Neutrophil (primary cell): ENCODE measurements at regions not wholly inside any gene's neighbourhood (a gene's known extent, or its start where the extent isn't known, plus 50 kb on each side); places are given as distances from the start of the nearest gene placed in this dataset.

ENCODE experiments used
- H3K27ac ChIP-seq: fragments of 200-600 bp; sonication (generic); 2 replicates; pipeline ENCODE4 v1.5.1; 2016; ENCODE audit warnings: mild to moderate bottlenecking, moderate library complexity
- H3K27me3 ChIP-seq: fragments of 200-600 bp; sonication (generic); 2 replicates; pipeline ENCODE4 v1.6.0; 2016; ENCODE audit warnings: mild to moderate bottlenecking
- H3K36me3 ChIP-seq: fragments of 200-600 bp; sonication (generic); 2 replicates; pipeline ENCODE4 v1.5.1; 2017
- H3K4me1 ChIP-seq, 2 experiments: fragments of 200-600 bp in 1 of 2; sonication (generic) in 1 of 2; 1 replicate in 1 of 2; 2 replicates in 1 of 2; pipeline versions ENCODE4 v1.5.1 to v1.6.1; 2013 to 2016; ENCODE audit warnings: low read depth in 1 of 2, low read length in 1 of 2, mild to moderate bottlenecking in 1 of 2, moderate library complexity in 1 of 2; ENCODE audit not compliant: control insufficient read depth in 1 of 2, insufficient read depth in 1 of 2
- H3K4me3 ChIP-seq, 2 experiments: fragments of 200-600 bp in 1 of 2; sonication (generic) in 1 of 2; 1 replicate in 1 of 2; 2 replicates in 1 of 2; pipeline ENCODE4 v1.5.1; 2013 to 2016; ENCODE audit warnings: low read depth in 1 of 2, low read length in 1 of 2, mild to moderate bottlenecking in 1 of 2, moderate library complexity in 1 of 2
- H3K9me3 ChIP-seq: fragments of 200-600 bp; sonication (generic); 2 replicates; pipeline ENCODE4 v1.5.1; 2016
- TF ChIP-seq, protein P1 (sequence below): fragments of 200-600 bp; sonication (generic); IDR thresholded peaks from 2 replicates; pipeline ENCODE4 v1.5.1; 2016; ENCODE audit warnings: antibody characterized with exemption

DNA sequence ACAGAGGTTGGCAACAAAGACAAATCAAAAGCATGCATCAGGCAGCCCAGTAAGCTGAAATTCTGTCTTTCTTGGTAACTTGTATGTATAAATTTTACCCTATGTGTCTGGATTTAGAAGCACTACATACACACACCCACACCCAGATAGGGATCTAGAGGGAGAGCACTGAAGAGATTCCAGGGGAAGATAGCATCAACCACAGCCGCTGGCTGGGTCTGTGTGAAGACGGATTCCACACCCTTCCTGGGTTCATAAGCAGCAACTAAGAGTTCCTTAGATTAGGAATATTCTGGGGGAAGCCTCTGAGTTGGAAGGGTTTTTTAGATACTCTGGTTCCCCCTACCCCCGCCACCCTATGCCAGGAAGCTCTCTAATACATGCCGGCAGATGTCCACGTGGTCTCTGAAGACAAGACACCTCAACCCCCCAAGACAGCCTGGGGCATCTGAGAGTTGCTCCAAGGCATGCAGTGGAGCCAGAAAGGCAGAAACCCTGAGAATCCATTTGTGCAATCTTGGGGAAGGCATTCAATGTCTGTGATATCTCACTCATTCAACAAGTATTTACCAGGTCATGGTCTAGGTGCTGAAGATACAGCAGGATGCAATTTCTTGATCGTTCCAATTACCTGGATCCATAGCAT, 86.4 kb downstream of the NOG start:
- peaks cover 99% of the 10 kb centered on the region for H3K27me3 ChIP-seq
- H3K27ac ChIP-seq = no peak overlapping the region
- H3K4me1 ChIP-seq = peaks cover 5 to 13% of the 10 kb centered on the region in 2 experiments

DNA sequence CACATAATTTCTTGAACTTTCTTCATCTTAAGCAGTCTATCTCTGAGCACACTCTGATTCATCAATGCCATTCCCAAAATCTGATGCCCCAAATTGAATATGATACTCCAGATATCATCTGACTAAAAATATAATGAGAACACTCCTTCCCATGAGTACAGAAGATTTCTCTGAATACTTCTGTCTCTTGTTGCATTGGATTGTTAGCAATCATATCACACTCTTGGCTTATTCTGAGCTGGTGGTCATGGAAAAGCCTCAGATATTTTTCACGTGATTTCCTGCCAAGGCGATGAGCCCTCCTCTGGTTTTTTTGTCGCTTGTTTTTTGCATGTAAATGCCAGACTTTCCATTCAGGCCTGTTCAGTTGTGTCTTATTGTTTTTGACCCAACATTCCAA, 87.2 kb downstream of the NOG start:
- TF ChIP-seq, protein P1, sequence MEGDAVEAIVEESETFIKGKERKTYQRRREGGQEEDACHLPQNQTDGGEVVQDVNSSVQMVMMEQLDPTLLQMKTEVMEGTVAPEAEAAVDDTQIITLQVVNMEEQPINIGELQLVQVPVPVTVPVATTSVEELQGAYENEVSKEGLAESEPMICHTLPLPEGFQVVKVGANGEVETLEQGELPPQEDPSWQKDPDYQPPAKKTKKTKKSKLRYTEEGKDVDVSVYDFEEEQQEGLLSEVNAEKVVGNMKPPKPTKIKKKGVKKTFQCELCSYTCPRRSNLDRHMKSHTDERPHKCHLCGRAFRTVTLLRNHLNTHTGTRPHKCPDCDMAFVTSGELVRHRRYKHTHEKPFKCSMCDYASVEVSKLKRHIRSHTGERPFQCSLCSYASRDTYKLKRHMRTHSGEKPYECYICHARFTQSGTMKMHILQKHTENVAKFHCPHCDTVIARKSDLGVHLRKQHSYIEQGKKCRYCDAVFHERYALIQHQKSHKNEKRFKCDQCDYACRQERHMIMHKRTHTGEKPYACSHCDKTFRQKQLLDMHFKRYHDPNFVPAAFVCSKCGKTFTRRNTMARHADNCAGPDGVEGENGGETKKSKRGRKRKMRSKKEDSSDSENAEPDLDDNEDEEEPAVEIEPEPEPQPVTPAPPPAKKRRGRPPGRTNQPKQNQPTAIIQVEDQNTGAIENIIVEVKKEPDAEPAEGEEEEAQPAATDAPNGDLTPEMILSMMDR = no peak
- Histone ChIP-seq H3K9me3 (no peaks in the 10 kb centered on the region), H3K4me3 (no peak overlapping the region), H3K27me3 (peaks cover 99% of the 10 kb centered on the region), H3K36me3 (no peaks in the 10 kb centered on the region), H3K27ac (no peak overlapping the region), H3K4me1 (peaks cover 5 to 13% of the 10 kb centered on the region in 2 experiments)

More for the DNA sequence above, 86.4 kb downstream of the NOG start:
- Histone ChIP-seq H3K4me3 (no peak overlapping the region), H3K36me3 (no peaks in the 10 kb centered on the region), H3K9me3 (no peaks in the 10 kb centered on the region)
- TF ChIP-seq, protein P1 = no peak

DNA sequence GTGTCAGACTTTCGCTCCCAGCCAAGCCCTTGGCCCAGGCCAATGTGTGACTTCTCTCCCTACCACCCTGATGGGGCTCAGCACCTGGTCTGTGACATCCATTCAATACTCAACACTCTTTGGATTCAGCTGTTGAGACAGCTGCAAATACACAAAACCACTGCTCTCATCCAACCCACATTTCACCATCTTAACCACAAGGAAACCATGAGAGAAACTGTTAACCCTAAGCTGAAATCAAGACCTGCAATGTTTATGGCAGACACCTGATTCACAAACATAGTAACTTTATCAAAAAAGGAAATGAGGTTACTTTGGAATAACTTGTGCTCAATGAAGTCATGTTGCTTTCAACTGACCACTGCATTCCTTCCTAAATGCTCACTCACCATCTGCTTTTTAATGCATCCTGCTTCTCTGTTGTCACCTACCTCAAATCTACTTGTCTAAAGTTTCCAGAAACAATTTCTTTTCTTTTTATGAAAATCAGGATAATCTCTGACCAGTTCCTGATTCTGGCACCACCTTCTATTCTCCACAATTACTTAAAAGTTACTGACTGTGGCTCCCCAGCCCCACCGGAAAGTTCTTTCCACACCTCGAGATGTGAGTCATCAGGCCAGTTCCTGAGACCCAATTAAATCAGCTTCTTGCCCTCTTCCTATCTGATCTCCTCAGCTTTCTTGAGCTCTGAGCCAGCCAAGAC, 88.2 kb downstream of the NOG start:
- H3K9me3 ChIP-seq = no peaks in the 10 kb centered on the region
- no peak overlapping the region for H3K4me3 ChIP-seq
- TF ChIP-seq, protein P1 = no peak
- H3K27ac ChIP-seq = no peak overlapping the region
- no peaks in the 10 kb centered on the region for H3K36me3 ChIP-seq
- peaks cover 99% of the 10 kb centered on the region for H3K27me3 ChIP-seq
- peaks cover 5 to 13% of the 10 kb centered on the region in 2 experiments for H3K4me1 ChIP-seq

DNA sequence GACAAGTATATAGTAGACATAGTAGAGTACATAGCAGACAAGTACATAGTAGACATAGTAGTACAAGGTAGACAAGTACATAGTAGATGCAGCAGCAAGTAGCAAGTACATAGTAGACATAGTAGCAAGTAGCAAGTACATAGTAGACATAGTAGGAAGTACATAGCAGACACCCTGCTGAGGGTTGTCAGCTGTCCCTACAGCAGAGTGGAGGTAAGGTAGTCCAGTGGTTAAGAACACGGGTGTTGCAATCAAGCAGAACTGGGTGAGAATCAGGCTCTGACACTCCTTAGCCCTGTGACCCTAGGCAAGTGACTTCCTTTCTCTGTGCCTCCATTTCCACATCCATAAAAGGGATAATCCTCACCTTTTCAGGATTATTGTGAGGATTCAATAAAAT, 94.7 kb downstream of the NOG start:
- H3K36me3 ChIP-seq = no peaks in the 10 kb centered on the region
- no peaks in the 10 kb centered on the region for H3K4me1 ChIP-seq
- peaks cover 48% of the 10 kb centered on the region for H3K27me3 ChIP-seq
- H3K9me3 ChIP-seq = no peaks in the 10 kb centered on the region
- H3K4me3 ChIP-seq = no peak overlapping the region
- no peak overlapping the region for H3K27ac ChIP-seq
- TF ChIP-seq, protein P1 = no peak

DNA sequence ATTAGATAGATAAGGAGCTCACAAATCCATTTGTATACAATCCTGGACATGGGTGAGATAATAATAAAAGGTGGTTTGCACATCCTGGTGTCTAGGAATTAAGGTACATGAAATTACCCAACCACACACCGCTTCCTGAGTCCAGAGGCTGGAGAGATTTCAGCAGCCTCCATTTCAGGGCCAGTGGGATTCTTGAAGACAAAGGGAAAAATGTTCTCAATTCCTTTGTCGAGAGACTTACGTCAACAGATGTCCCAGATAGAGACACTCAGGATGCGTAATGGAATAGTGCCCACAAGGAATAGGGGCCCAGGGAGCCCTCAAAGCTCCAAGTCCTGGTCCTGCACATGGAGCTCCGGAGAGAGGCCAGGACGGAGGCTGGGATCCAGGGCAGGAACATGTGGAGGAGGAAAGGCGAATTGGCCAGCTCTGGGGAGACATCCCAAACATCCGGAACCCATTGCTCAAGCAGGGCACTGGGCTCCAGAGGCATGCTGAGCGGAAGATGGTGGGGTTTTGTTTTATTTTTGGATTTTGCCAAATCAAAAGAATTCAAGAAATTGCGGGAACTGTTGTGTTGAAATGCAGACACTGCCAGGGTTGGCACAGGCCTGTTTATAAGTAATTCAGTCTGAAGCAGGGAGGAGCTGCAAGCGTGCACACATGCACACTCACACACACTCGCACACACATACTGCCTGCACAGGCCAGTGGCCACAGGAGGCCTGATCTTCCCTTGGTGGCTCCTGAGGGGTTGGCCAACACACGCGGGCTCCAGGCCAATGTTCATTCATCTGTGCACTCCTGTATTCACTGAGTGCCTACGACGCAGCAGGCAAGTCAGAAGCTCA, 97.2 kb downstream of the NOG start:
- TF ChIP-seq, protein P1 = no peak
- Histone ChIP-seq H3K27me3 (peaks cover 24% of the 10 kb centered on the region), H3K27ac (no peak overlapping the region), H3K4me1 (no peaks in the 10 kb centered on the region), H3K9me3 (no peaks in the 10 kb centered on the region), H3K36me3 (no peaks in the 10 kb centered on the region), H3K4me3 (no peak overlapping the region)
